A673 (cell line): ENCODE measurements at regions not wholly inside any gene's neighbourhood (a gene's known extent, or its start where the extent isn't known, plus 50 kb on each side); places are given as distances from the start of the nearest gene placed in this dataset.

Experiments used
- BruUV-seq: library from RNA; stranded (reverse); fragments of 400-500 nt; replicated peaks from 2 replicates; lab custom pipeline; 2021; lab: Mats Ljungman, UMichigan
- CTCF ChIA-PET: fragments of 300-600 bp; sonication (Branson Sonifier 250); formaldehyde crosslinking; loops from one replicate; lab custom pipeline; 2022; ENCODE audit warnings: antibody characterized with exemption; lab: Charles Lee
- POLR2A ChIA-PET: fragments of 300-600 bp; sonication (Branson Sonifier 250); formaldehyde crosslinking; loops from one replicate; lab custom pipeline; 2022; ENCODE audit warnings: antibody characterized with exemption; ENCODE audit not compliant: low non-redundant PET; lab: Charles Lee
- DNase-seq: peaks from one replicate; pipeline ENCODE4 v3.0.0-alpha.2; 2015; ENCODE audit warnings: low spot score
- H3K27ac ChIP-seq: fragments of 200-600 bp; sonication (generic); 2 replicates; pipeline ENCODE4 v1.5.1; 2016; ENCODE audit warnings: mixed run types, low read depth, mild to moderate bottlenecking, mixed read lengths, antibody characterized with exemption, low read length; ENCODE audit not compliant: poor library complexity, severe bottlenecking
- H3K27me3 ChIP-seq: fragments of 200-600 bp; sonication (generic); replicated peaks from 2 replicates; pipeline ENCODE4 v1.6.1; 2017; ENCODE audit warnings: mixed run types, low read depth, mild to moderate bottlenecking, mixed read lengths, antibody characterized with exemption, low read length; ENCODE audit not compliant: insufficient read depth, poor library complexity
- H3K36me3 ChIP-seq: fragments of 200-600 bp; sonication (generic); 2 replicates; pipeline ENCODE4 v1.6.1; 2016; ENCODE audit warnings: mixed run types, mild to moderate bottlenecking, mixed read lengths, antibody characterized with exemption, low read length; ENCODE audit not compliant: insufficient read depth, poor library complexity, severe bottlenecking
- H3K4me1 ChIP-seq: fragments of 200-600 bp; sonication (generic); 2 replicates; pipeline ENCODE4 v1.6.1; 2017; ENCODE audit warnings: mixed run types, mild to moderate bottlenecking, mixed read lengths, antibody characterized with exemption, low read length; ENCODE audit not compliant: insufficient read depth, poor library complexity, severe bottlenecking
- H3K4me3 ChIP-seq: fragments of 200-600 bp; sonication (generic); 2 replicates; pipeline ENCODE4 v1.5.1; 2016; ENCODE audit warnings: low read depth, mixed run types, mild to moderate bottlenecking, mixed read lengths, low read length; ENCODE audit not compliant: poor library complexity, severe bottlenecking
- H3K9me3 ChIP-seq: fragments of 200-600 bp; sonication (generic); 2 replicates; pipeline ENCODE4 v1.6.1; 2016; ENCODE audit warnings: mixed run types, low read depth, mild to moderate bottlenecking, mixed read lengths, antibody characterized with exemption, low read length; ENCODE audit not compliant: poor library complexity, severe bottlenecking
- EZH2 ChIP-seq: fragments of 200-600 bp; sonication (generic); IDR thresholded peaks from 2 replicates; pipeline ENCODE4 v1.6.1; 2017; ENCODE audit warnings: borderline replicate concordance, low read depth, mild to moderate bottlenecking, mixed read lengths, antibody characterized with exemption, low read length; ENCODE audit not compliant: poor library complexity, severe bottlenecking
- intact Hi-C: fragments of 100-400 bp; cut with micrococcal nuclease; formaldehyde crosslinking; loops from one replicate; pipeline ENCODE4 v1.10.0; 2022; ENCODE audit not compliant: unreplicated experiment
- TF ChIP-seq, protein P1 (sequence below): fragments of 300-800, 200-600 bp; sonication (generic); conservative IDR thresholded peaks from 2 replicates; pipeline ENCODE4 v1.5.1; 2017; ENCODE audit warnings: low read depth, mild to moderate bottlenecking, antibody characterized with exemption, low read length, moderate library complexity, mixed read lengths

DNA sequence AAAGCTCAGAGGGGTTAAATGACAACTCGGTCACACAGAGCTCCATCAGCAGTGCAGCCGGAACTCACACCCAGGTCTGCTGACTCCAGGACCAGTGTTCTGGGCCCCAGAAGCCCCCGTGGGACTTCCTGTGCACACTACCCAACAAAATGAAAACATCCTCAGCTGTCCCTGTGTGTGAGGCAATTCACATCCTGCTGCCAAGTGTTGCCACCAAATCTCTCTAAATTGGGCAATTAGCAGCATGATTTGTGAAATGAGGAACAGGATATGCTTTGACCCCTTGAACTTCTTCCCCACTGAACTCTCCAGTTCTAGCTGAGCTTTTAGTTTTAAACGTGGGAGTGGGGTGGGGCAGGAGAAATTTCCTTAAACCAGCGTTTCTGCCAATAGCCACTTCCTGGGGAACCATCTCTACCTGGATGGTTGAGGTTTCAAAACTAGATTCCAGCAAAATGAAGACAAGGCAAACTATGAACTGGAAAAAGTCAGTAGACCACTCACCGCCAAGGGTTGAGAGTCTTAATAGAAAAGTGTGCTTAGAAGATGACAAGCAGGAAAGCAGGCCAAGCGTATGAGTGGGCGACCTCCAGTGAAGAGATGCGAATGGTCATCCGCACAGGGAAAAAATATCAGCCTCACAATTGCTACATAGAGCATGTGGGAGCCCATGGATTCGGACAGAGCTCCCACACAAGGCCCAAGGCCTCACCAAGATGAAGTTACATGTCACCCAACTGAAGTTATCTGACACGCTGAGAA, 51.9 kb upstream of the CHST15 start:
- TF ChIP-seq EZH2: no peak
- TF ChIP-seq, protein P1, sequence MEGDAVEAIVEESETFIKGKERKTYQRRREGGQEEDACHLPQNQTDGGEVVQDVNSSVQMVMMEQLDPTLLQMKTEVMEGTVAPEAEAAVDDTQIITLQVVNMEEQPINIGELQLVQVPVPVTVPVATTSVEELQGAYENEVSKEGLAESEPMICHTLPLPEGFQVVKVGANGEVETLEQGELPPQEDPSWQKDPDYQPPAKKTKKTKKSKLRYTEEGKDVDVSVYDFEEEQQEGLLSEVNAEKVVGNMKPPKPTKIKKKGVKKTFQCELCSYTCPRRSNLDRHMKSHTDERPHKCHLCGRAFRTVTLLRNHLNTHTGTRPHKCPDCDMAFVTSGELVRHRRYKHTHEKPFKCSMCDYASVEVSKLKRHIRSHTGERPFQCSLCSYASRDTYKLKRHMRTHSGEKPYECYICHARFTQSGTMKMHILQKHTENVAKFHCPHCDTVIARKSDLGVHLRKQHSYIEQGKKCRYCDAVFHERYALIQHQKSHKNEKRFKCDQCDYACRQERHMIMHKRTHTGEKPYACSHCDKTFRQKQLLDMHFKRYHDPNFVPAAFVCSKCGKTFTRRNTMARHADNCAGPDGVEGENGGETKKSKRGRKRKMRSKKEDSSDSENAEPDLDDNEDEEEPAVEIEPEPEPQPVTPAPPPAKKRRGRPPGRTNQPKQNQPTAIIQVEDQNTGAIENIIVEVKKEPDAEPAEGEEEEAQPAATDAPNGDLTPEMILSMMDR: no peak
- BruUV-seq: no TSS peak
- CTCF ChIA-PET: no interaction called here
- Histone ChIP-seq H3K36me3 (no peaks in the 10 kb centered on the region), H3K9me3 (no peaks in the 10 kb centered on the region), H3K4me3 (no peak overlapping the region), H3K27me3 (no peaks in the 10 kb centered on the region), H3K4me1 (peaks cover 24% of the 10 kb centered on the region), H3K27ac (peak overlapping the region; percentile 14)
- DNase-seq: peak; percentile 59
- intact Hi-C loops: no loop called here
- POLR2A ChIA-PET: no interaction called here

DNA sequence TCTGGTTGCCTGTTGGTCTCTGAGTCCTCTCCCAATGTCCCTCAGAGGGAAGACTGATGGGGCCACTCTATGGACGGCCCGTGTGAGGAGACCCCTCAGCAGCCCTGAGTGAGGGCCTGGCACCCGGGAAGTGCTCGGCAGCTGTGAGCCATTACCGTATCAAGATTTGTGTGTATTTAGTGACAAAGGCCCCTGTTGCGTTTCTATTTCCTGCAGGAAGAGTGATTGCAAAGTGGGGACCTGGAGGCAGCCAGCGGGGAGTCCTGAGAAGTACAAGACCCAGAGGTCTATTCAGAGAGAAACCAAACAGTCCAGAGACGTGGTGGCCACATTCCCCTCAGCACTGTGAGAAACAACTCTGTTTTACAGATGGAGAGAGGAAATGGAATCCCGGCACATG, 51.1 kb upstream of the CHST15 start:
- ChIA-PET CTCF (no interaction called here), POLR2A (no interaction called here)
- intact Hi-C loops: no loop called here
- BruUV-seq: no TSS peak
- no peaks in the 10 kb centered on the region for H3K27me3 ChIP-seq
- no peak overlapping the region for H3K4me3 ChIP-seq
- H3K4me1 ChIP-seq: peaks cover 17% of the 10 kb centered on the region
- no peaks in the 10 kb centered on the region for H3K9me3 ChIP-seq
- TF ChIP-seq, protein P1: no peak
- TF ChIP-seq EZH2: no peak
- no peaks in the 10 kb centered on the region for H3K36me3 ChIP-seq
- H3K27ac ChIP-seq: peak overlapping the region; percentile 14
- DNase-seq: peak; percentile 37

DNA sequence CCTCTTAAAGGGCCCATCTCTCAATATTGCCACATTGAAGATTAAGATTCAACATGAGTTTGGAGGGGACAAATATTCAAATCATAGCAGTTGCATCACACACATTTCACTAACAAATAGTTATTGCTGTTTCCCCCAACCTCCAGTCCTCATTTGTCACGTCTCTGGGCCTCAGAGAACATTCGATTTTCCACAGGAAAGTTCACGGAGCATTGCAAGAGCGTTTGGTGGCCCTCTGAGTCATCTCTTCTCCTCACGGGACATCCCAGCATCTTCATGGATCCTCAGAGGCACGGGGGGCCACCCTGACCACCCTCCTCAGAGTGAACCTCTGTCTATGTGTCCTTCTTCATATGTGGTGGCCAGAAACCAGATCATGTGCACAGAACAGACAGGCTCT, 50.3 kb upstream of the CHST15 start:
- H3K9me3 ChIP-seq: no peaks in the 10 kb centered on the region
- H3K4me3 ChIP-seq: no peak overlapping the region
- no peak for DNase-seq
- ChIA-PET CTCF (no interaction called here), POLR2A (no interaction called here)
- intact Hi-C loops: no loop called here
- H3K27me3 ChIP-seq: no peaks in the 10 kb centered on the region
- H3K27ac ChIP-seq: no peak overlapping the region
- peaks cover 10% of the 10 kb centered on the region for H3K4me1 ChIP-seq
- H3K36me3 ChIP-seq: no peaks in the 10 kb centered on the region
- TF ChIP-seq EZH2: no peak
- TF ChIP-seq, protein P1: no peak
- no TSS peak for BruUV-seq
